ENCODE measurements at regions not wholly inside any gene's neighbourhood (a gene's known extent, or its start where the extent isn't known, plus 50 kb on each side); places are given as distances from the start of the nearest gene placed in this dataset.
"Not testable (repeated sequence)": the region's sequence is repeated elsewhere in the genome, so short reads cannot be mapped to it uniquely, and the experiment has no call there.

DNA sequence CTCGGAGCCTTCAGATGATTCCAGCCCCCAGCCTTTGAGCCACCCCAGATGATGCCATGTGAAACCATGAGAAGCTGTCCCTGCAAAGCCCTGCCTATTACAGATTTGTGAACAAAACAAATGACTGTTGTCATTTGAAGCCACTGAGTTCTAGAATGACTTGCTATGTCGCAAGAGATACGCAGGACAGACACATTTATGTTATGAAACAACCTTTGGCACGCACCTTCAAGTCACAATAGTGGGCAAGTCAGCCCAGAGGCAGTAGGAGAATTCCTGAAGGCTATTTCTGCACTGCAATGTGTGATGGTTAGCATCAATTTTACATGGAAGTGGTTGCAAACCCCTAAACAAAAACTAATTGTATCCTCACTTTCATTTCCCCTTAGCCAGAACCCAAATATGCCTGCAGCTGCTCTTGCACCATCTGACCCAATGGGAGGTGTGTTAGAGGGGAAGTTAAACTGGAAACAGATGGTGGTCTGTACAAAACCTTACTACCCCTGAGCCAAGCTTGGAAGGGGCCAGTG is 174.4 kb upstream of the ATP6AP2 start:
- no peak for DNase-seq

DNA sequence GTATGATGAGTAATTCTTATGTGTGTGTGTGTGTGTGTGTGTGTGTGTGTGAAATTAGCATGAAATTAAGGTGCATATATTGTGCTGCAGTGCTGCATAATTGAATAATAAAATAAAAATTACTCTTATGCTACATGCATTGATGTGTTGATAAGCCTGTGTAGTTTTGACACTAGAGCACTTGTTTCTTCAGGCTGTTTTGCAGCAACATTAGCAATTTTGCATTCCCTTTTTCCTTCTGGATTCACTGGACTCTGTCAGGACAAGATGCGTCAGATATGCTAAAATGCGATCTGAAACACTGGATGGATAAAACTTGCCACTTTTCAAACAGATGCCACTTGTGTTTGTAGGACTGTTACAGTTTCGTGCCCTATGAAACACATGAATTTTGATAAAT is 175.4 kb upstream of the ATP6AP2 start:
- DNase-seq: no peak

DNA sequence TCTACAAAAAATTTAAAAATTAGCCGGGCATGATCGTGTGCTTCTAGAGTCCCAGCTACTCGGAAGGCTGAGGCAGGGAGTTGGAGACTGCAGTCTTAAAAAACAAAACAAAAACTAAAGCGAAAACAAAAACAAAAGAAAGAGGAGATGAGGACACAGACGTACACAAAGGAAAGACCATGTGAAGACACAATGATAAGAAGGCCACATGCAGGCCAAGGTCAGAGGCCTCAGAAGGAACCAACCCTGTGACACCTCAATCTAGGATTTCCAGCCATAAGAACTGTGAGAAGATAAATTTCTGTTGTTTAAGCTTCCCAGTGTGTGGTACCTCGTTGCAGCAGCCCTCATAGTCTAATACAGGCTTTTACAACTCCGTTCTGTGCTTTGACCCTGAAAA is 177.0 kb upstream of the ATP6AP2 start:
- DNase-seq: no peak

DNA sequence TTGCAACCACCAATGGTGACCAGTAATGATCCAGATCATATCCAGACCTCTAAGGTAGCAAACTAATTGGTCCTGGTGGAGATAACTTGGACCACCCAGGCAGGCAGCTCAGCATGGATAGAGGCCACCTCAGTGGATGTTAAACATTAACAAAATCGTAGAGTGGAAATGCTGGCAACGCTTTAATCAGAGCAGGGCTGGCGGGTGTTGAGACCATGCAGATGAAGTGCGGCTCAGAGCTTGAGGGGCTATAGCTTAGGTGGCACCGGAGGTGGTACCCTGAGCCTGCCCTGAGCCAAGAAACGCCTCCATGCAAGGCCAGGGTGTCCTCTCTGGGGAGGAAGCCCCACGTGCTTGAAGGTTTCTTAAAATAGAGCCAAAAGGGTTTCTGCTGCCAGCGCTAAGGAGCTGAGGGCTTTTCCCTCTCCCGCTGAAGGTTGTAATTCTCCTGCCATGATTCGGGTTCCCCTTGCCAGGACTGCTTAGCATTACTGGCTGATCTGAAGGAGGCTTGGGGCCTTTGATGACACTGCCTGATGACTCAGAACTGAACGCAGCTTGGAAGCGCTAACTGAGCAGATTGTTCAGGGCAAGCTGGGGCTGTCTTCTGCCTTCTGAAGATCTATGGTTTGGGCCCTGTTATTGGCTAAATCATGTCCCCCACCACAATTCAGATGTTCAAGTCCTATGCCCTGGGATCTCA is 177.8 kb upstream of the ATP6AP2 start:
- no peak for DNase-seq

DNA sequence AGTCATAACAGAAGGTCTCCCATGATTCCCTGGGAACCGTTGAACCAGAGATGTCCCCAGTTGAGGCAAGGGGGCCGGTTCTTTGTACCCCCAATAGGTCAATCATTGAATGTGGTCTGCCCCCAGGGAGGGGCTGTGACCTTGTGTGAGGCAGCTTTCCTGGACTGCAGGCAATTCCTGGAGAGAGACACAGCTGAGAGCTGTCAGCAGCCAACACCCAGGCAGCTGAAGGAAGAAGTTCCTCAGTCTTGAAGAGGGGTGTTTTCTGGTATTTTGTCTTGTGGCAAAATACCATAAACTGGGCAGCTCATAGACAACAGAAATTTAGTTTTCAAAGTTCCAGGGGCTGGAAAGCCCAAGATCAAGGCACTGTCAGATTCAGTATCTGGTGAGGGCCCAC is 185.7 kb upstream of the ATP6AP2 start:
- no peak for DNase-seq

DNA sequence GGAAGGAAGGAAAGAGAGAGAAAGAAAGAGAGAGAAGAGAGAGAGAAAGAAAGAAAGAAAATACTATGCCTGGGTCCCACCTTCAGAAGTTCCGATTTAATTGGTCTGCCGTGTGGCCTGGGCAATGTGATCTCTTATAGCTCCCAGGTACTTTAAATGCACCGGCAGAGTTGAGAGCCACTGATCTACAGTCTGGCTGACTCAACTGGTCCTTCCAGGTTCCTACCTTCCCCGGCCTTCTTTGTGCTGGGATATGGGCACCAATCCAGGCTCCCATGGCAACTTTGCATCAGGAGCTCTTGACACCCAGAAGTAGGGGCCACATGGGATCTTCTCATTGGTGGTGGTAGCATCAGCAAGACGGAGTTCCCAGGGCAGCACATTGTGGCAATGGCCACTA is 186.5 kb upstream of the ATP6AP2 start:
- no peak for DNase-seq

DNA sequence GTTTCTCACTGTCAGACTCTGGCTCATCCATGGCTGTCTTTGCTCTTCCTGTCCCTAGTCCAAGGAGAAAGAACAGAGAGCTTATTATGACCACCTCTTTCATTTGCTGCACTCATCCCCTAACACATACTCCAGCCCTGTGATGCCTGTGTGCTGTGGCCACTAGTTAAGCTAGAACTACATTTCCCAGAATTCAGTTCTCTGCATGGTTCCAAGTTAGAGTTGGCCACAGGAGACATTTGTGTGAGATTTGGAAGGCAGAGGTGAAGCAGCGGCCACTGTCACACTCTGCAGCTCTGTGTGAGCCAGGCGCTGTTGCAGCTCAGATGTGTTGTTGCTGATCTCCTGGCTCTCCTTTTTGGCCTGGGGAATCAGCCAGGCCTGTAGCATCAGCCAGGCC is 188.2 kb upstream of the ATP6AP2 start:
- no peak for DNase-seq

DNA sequence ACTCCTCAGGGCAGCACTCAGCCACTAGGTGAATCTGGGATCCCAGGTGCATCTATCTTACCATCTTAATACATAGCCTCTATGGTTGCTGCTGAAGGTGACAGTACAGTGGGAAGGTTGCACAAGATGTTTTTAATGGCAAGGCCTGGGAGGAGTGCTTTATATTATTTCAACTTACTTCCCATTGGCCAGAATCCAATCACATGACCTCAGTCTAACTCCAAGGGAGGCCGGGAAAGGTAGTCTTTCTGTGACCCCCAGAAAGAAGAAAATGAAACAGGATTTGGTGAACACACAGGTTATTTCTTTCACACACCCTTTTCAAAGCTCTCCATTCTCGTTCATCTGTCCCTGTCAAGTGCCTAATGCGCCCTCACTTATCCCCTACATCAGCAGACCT is 189.1 kb upstream of the ATP6AP2 start:
- no peak for DNase-seq

DNA sequence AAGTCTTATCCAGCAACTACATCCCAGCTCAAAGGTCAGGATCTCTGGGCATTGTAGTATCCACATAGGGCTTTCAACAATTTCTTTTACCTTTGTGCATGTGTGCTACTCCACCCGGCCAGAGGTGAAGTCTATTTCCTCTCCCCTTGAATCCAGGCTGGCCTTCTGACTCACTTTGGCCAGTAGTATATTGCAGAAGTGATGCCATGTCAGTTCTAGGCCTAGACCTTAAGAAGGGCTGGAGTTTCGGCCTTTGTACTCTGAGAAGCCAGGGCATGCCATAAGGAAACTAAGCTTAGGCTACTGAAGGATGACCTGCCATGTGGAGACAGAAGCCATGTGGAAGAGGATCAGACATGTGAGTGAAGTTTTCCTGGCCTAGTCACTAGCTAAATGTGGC is 191.2 kb upstream of the ATP6AP2 start:
- no peak for DNase-seq

DNA sequence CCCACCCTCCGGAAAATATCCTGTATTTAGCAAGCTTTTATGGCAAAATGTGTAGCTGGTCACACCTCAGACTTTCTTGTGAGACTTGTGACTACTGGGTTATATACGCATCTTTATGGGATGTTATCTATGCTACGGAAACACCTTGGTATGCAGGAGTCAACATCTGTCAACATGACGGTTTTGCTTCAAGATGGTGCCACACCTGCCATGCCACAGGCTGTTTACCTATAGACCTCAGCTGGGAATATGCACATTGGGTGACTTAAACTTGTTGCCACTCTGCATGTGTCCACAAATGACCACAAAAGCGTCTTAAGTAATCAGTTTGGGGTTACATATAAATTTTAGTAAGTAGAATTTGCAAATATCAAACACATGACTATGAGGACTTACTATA is 192.3 kb upstream of the ATP6AP2 start:
- no peak for DNase-seq

DNA sequence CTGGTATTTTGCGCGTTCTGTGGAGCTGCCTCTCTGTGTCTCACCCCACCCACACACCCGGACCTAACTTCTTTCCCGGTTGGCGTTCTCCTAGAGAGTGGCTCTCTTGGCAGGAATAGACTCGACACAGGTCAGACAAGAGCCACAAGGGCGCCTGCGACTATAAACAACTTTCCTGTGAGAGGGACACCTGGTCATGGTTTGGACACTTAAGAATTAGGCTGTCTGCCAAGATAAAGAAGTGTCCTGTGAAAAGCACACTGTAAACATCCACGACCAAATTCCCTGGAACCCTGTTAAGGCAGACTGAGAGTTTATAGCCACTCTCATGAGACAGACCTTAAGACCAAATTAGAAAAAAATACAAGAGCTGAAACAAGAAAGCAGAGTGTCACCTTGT is 192.9 kb upstream of the ATP6AP2 start:
- DNase-seq: not testable (repeated sequence)

DNA sequence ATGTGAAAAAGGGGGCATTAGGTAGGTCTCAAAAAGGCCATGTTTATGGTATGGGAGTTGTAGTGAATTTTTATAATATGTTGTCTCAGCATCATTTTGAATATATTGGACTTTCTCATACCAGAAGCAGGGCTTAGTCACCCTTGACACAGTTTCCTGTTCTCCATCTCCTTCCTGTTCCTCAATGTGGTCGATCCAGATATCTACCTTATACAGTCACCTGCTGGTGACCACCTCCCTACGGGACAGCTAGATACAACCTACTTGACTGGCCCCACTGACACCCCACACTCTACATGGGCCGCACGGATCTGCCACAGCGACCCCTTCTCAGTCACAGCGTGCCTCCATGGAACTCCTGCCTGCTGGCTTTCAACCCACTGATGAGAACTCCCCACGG is 193.5 kb upstream of the ATP6AP2 start:
- not testable (repeated sequence) for DNase-seq

DNA sequence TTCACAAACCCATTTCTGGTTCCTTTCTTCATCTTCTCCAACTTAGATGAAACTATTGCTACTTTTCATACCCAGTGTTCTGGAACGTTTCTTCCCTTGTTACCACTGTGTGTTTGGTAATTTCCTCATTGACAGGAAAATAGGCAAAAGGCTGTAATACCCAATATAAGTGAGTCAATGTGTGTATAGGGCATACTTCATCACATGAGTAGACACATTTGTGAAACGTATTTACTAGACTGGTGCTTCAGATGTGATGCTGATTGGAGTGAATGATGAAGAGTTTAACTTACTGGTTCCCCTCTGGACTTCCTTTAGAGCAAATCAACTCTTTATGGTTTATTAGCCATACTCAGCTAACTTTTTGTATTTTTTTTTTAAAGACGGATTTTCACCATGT is 195.1 kb upstream of the ATP6AP2 start:
- no peak for DNase-seq

DNA sequence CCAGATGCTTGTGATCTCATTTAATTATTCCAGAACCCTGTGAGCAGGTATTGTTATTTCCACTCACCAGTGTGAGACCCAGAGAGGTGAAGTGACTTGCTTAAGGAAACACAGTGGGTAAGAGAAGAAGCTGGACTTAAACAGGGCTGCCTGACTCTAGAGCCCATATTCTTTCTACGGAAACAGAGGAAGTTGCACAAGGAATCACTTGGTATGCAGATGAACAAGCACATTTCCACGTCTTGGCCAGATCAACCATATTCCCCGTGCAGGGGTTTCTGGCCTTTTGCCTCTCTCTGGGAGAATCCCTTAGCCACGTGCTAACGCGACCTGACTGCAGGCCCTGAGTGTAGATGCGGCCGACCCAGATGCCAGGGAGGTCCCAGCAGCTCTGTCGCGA is 195.5 kb upstream of the ATP6AP2 start:
- no peak for DNase-seq

DNA sequence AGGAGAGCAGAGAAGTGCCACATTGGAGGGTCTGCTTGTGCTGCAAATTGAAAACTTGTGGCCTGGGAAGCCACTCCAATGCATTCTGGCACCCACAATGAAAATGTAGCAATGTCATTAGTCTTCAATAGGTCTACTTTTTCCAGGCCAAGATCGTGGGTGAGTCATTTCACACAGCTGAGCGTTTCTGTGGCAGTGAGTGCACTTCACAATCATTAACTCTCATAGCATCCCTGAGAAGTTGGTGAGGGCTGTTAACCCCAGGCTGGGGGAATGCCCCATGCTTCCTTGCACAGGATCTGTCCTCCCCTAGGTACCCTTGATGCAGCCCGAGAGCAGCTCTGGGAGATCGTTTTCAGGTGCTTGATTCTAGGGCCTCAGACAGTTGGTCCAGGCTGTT is 196.8 kb upstream of the ATP6AP2 start:
- DNase-seq: no peak

DNA sequence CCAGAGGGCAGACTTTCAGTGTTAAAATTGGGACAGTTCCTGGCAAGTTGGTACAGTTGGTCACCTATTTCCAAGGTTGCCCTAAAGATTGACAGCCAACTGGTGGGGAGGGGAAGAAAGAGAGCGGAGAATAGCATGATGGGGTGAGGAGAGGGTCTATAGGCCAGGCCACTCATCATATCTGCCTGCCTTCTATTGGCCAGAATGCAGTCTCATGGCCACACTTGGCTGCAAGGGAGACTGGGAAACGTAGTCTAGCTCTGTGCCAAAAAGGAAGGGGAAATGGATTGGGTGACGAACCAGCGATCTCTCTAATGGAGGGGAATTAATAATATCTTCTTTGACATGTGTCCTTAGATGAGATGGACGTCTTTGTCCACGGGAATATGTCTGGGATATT is 197.4 kb upstream of the ATP6AP2 start:
- DNase-seq: no peak

DNA sequence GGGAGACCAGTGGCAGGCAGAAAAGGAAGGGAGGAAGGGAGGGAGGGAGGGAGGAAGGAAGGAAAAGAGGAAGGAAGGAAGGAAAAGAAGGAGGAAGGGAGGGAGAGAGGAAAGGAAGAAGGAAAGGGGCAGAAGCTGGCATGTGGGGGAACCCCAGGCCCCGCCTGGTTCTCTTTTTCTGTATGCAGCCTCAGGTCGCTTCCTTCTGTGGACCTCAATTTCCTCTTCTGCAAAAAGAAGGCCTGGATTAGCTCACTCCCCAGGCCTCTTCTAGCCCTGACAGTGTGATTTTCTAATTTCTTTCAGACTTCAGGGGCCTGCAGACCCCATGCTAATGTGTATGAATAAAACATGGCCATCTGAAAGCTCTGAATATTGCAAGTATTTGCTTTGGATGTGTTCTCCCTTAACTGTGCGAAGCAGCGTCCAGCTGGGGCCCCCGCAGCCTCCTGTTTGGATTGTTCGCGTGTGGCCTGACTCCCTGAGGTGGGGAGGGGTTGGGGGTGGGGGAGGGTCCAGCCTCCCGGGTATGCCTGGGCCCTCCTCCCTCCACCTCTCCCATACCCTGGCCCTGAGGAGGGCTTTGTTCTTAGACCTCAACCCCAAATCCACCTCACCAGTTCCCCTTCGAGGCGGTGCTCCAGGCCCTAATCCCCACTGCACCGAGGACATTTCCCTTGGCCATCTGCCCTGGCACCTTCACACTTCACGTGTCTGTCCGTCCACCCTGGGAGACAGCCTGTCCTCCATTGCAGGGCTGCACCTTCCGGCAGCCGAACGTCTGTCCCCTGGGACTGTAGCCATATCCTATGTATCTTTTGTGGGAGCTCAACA is 199.9 kb upstream of the ATP6AP2 start:
- DNase-seq: no peak

DNA sequence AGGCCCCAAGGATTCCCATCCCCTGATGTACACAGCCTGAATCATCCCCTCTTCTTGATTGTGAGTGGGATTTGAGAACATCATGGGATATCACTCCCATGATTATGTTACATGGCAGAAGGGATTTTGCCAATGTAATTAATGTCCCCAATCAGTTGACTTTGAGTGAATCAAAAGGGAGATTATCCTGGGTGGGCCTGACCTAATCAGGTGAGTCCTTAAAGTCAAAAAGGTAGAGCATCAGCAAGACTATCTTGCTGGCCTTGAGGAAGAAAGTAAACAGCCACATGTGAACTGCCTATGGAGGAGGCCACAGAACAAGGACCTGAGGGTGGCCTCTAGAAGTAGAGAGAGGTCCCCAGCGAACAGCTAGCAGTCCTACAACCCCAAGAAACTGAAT is 203.1 kb upstream of the ATP6AP2 start:
- no peak for DNase-seq

DNA sequence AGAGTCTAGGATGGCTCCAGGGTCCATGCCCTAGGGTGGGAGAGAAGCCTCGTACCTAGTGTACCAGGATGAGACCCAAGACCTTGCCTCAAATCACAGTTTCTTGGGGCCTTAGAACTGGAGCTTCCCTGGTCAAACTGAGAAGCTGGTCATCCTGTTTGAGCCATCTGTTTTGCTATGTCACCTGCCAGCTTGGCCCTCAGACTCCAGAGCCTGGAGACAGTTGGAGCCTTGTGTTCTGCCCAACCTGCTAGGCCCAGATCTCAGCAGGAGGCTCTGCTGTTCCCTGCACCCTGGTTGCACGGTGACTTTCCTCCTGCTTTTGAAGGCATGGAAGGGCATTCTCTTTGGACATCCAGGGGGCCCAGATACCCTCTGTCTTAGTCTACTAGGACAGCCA is 206.3 kb upstream of the ATP6AP2 start:
- DNase-seq: no peak

DNA sequence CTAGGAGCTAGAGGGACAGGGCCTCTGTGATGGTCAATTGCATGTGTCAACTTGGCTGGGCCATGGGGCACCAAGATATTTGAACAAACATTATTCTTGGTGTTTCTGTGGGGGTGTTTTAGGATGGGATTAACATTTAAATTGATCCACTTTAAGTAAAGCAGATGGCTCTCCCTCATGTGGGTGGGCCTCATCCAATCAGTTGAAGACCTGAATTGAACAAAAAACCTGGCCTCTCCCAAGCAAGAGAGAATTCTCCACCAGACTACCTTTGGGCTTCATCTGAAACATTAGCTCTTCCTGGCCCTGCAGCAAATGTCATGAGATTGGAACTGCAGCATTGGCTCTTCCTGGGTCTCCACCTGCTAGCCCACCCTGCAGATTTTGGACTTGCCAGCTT is 207.1 kb upstream of the ATP6AP2 start:
- no peak for DNase-seq

DNA sequence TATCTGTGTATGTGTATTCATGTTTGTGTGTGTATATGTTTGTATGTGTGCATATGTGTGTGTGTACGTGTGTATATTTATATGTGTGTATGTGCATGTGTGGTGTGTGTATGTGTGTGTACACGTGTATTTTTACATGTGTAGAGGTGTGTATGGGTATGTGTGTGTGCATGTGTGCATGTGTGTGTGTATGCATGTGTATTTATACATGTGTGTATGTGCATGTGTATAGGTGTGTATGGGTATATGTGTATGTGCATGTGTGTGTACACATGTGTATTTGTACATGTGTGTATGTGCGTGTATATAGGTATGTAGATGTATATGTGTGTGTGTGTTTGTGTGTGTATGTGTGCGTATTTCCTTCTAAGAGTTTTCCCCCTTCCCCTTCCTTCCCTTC is 207.7 kb upstream of the ATP6AP2 start:
- no peak for DNase-seq

DNA sequence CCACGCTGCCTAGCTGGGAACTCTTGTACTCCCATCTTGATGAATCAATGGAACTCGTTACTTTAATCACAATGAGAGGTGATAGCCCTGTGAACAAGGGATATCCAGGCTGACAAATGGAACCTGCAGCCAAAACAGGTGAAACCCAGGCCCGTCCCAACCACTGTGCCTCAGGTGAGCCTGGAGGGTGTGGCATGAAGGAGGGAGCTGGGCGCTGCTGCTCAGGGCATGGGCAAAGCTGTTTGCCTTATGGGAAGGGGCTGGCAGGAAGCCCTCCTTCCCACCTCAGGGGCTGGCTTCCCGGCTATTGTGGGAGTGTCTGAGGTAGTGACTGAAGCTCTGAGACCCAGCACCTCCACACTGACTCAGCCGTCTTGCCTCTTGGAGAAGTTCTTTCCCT is 209.4 kb upstream of the ATP6AP2 start:
- no peak for DNase-seq

DNA sequence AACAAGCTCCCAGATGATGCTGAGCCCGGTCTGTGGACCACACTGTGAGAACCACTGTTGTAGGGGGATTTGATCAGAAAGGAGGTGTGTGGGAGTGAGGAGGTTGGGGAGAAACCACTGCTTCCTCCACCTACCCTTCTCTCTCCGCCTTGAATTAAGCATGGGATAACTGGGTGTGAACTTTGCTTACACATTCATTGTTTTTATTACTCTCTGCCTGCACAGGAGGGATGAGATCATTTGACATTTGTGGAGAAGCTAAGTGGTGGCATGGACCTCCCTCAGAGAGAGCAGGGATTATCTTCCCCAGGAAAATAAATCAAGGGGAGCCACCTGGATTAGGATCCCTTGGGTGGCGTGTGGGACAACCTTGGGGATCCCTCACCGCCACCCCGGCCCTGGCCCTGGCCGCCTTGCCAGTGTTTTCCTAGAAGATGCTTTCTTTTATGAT is 212.1 kb upstream of the ATP6AP2 start:
- DNase-seq: no peak

DNA sequence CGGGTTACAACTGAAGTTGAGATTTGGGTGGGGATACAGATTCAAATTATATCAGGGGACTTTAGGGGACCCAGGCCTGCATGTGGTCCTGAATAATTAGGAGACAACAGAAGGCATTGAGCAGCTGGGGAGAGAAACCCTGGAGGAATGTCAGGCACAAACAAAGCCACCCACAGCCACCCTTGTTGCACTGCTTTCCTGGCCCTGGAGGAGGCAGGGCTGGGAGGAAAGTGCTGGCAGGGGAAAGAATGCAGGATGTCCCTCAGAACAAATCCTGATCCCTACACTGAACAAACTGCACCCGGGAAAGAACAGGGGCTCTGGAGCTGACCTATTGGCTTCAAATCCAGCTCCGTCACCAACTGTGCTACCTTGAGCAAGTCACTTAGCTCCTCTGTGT is 214.1 kb upstream of the ATP6AP2 start:
- DNase-seq: no peak

Data from activated CD4-positive, alpha-beta T cell treated with anti-CD3 and anti-CD28 coated beads, Interleukin-2, amount 50 U/mL, for 48 hours (primary cell).